GM18868 (cell line): ENCODE measurements at regions not wholly inside any gene's neighbourhood (a gene's known extent, or its start where the extent isn't known, plus 50 kb on each side); places are given as distances from the start of the nearest gene placed in this dataset.

Source experiments
- ATAC-seq: cut with Tn5 transposase; IDR thresholded peaks from one replicate; pipeline ENCODE4 v1.9.1; 2021; ENCODE audit warnings: mild to moderate bottlenecking, moderate library complexity; ENCODE audit not compliant: unreplicated experiment

- no peak for ATAC-seq
These were observed 278.8 kb downstream of the RPS24 start for GRCh38 chr10:78312197-78313047.

GRCh38 chr10:78313048-78313381 lies 279.4 kb downstream of the RPS24 start:
- no peak for ATAC-seq

GRCh38 chr10:78313636-78314035 lies 280.0 kb downstream of the RPS24 start:
- no peak for ATAC-seq

GRCh38 chr10:78314651-78315050 lies 281.0 kb downstream of the RPS24 start:
- no peak for ATAC-seq

DNA sequence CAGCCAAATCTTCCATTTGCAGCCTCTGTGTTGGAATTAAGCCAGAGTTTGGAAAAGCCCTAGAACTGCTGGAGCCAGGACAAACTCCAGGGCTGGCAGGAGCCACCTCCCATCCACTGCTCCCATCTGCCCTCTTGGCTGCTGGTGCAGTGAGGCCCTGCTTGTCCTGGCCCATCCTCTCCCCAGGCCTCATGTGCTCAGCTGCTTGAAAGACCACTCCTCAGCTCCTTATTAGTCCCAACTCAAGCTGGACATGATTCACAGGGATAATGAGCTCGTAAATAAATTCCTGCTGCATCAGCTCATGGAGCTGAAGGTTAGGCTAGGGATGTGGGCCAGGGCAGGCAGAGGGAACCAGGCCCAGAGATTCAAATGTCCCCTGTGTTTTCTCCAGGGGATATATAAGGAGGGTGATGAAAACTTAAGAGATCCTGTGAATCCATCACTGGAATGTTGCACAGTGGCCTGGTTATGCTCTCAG lies 282.8 kb downstream of the RPS24 start:
- ATAC-seq: no peak

DNA sequence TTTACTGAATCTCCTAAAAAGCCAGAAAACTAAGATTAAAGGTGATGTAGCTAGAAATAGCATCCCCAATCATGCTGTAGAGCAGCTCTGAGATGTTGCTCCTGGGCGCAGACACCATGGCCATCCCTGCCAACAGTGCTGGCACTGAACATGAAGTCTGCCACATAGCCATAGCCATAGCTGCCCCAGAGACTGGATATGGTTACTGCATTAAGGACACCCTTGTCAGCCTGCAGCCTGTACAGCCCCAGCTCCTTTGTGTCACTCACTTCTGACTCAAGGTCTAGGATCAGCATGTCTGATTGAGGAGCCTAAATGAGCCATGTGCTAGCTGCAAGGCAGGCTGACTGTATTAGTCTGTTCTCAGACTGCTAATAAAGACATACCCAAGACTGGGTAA lies 284.6 kb downstream of the RPS24 start:
- ATAC-seq: no peak

GRCh38 chr10:78319371-78319770 lies 285.7 kb downstream of the RPS24 start:
- ATAC-seq: no peak

DNA sequence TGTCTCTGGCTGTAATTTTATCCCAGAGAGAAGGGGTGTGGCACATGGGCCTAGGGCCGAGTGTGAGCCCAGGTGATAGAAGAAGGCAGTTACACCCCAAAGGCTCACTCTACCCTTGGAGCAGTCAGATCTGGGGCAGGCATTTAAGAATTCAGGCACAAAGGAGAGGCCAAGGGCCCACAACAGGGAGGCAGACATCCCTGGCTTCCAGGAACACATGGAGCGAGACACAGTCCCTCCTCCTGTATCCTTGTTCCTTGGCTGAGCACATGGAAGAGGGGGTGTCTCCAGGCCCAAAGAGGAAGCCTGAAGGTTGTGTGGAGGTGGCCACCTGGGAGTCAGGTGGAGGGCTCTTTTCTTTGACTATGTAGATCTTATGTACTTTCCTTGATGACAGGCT lies 286.2 kb downstream of the RPS24 start:
- no peak for ATAC-seq

- no peak for ATAC-seq
These were observed 286.8 kb downstream of the RPS24 start for GRCh38 chr10:78320506-78320905.

DNA sequence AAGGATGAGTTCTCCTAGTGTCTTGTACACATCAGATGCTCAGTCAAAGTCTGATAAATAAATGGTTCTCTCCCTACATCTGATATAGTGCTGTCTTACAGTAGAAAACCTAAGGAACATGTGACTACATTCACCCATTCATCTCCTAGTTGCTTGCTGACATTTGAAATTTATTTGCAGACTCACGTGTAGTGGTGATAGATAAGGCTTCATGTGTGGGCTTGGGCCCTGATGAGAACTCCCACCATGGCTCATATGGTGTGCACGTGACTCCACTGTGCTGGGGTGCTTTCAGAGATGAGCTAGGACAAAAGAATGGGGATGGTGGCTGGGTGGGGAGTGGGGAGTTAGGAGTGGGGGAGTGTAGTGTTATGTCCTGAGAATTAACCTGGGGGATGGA lies 287.3 kb downstream of the RPS24 start:
- no peak for ATAC-seq

GRCh38 chr10:78321500-78321899 lies 287.8 kb downstream of the RPS24 start:
- no peak for ATAC-seq

DNA sequence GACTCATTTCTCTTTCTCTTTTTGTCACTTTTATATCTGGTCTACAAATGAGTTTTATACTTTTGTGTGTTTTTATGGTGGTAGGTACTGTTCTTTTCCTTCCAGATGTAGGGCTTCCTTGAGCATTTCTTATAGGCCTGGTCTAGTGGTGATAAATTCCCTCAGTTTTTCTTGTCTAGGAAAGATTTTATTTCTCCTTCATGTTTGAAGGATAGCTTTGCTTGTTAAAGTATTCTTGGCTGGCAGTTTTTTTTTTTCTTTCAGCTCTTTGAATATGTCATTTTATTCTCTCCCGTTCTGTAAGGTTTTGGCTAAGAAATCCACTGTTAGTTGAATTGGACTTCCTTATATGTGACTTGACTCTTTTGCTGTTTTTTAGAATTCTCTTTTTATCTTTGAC lies 292.7 kb downstream of the RPS24 start:
- no peak for ATAC-seq

GRCh38 chr10:78327778-78328591 lies 294.3 kb downstream of the RPS24 start:
- no peak for ATAC-seq

- no peak for ATAC-seq
These were observed 295.1 kb downstream of the RPS24 start for GRCh38 chr10:78328592-78329404.

DNA sequence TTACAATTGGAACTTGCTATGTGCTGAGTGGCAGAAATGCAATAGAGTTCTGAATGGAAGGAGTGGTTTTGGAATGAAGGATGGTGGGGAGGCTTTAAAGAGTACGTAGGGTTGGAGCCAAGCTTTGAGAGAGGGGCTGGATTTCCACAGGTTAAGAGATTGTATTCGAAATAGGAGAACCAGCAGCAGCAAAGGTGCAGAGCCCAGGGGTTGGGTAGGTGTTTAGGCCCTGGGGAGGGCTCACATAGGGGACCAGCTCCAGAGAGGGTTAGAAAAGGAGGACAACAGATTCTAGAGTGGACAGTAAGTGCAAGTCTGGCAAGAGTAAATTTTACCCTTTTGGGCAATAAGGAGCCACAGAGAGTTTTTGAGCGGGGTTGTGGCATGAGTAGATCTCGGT lies 297.2 kb downstream of the RPS24 start:
- ATAC-seq: no peak

DNA sequence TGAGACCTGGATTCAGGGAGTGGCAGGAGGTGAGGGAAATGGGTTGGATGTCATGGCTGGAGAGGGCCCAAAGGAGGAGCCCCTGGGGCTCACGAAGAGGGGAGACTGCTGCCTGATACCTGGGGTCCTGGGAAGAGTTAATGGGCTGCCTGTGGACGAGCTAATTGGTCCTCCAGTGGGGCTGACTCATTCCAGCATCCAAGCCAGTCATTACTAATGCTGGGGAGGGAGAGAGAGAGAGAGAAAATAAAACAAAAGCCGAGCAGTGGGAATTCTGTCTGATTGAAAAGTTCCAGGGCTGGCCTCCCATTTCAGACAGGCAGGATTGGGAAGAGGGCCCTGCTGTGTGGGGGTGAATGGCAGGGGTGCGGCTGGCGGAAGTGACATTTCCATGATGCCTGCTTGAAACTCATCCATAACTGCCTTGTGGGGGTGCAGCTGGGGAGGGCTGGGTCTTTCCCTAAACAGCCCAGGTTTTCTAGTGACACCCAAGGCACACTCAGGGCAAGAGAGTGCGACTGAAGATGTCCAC lies 297.8 kb downstream of the RPS24 start:
- ATAC-seq: no peak

- ATAC-seq: no peak
These were observed 298.3 kb downstream of the RPS24 start for GRCh38 chr10:78332012-78332411.

- no peak for ATAC-seq
These were observed 299.0 kb downstream of the RPS24 start for GRCh38 chr10:78332657-78333056.

DNA sequence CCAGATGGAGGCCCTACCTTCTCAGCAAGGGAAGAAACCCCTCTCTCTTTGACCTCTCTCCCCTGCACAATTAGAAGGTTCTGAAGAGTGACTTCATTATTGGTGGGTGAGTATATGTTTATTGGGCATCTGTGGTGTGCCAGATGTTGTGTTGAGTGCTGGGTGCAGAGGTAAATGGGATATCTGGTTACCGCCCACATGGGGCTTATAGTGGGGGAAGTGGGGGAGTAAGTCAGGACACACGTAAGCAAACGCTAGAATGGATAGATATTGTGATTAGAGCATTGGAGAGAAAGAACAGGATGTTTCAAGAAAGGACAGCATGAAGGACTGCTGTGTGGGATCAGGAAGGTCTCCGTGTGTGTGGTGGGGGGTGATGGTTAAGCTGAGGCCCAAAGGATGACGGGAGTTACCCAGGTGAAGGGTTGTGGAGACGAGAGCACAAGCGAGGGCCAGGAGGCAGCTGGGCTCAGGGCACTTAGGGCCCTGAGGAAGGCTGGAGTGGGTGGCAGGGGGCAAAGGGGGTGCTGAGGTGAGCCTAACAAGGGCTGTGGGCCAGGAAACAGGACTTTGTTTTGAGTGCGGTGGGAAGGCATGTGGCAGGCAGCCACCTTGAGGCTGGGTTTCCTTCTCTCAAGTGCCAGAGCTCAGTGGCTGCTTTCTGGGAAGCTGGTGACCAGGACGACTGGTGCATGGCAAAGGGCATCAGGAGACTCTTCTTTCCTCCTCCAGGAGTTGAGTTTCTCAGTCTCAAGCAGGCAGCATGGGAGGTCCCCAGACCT lies 299.9 kb downstream of the RPS24 start:
- ATAC-seq: no peak

DNA sequence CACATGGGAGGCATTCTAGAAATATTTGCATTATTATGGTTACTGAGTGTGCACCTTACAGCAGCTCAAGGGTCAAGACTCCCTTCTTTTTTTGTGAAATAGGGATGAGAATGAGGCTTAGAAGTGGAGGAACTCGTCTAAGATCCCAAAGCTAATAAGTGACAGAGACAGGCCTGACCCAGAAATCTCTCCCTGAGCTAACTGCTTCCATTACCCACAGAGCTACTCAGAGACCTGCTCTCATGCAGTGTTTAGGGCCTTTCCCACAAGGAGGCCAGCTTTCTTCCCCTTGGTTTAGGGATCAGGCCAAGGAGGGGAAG lies 301.7 kb downstream of the RPS24 start:
- ATAC-seq: no peak
